ENCODE measurements at regions not wholly inside any gene's neighbourhood (a gene's known extent, or its start where the extent isn't known, plus 50 kb on each side); places are given as distances from the start of the nearest gene placed in this dataset.

GRCh38 chr13:59527500-59527899, 636.2 kb downstream of the DIAPH3 start:
- no peaks in the 10 kb centered on the region for H3K4me1 ChIP-seq (ENCODE audit: control insufficient read depth, insufficient read depth, low read length)
- ATAC-seq, result no peak
- H3K36me3 ChIP-seq (ENCODE audit: control insufficient read depth in 2 of 2, insufficient read depth in 2 of 2, low read length in 1 of 2), result no peaks in the 10 kb centered on the region
- ChIA-PET RAD21 (ENCODE audit: unreplicated experiment) (no interaction called here), POLR2A (no interaction called here), SMC1A (ENCODE audit: uncharacterized antibody, unreplicated experiment) (no interaction called here), CTCF (no interaction called here)
- H3K9ac ChIP-seq (ENCODE audit: control insufficient read depth, insufficient read depth, low read length), result no peak overlapping the region
- 9% methylated on average over 3 of the region's 3 CpGs for WGBS (ENCODE audit: insufficient coverage, insufficient replicate concordance, low lambda C conversion rate, missing lambda C conversion rate)
- H3K79me2 ChIP-seq (ENCODE audit: control insufficient read depth, insufficient read depth, low read length), result no peaks in the 10 kb centered on the region
- TF ChIP-seq KLF5 (IDR thresholded peaks at IDR 0.05; ENCODE audit: partially characterized antibody) (no peak), PBX3 (IDR thresholded peaks at IDR 0.05; ENCODE audit: insufficient replicate concordance, low read depth, low read length) (no peak), POLR2AphosphoS2 (IDR thresholded peaks at IDR 0.05; ENCODE audit: low read depth, low read length) (no peak), ESRRA (IDR thresholded peaks at IDR 0.05; ENCODE audit: low read length) (no peak), TARDBP (IDR thresholded peaks at IDR 0.05; ENCODE audit: borderline replicate concordance) (no peak), E2F4 (IDR thresholded peaks at IDR 0.05; ENCODE audit: low read depth, low read length) (no peak), TCF3 (IDR thresholded peaks at IDR 0.05; ENCODE audit: borderline replicate concordance, insufficient read depth, low read depth, low read length) (no peak), RAD51 (IDR thresholded peaks at IDR 0.05) (no peak)
- TF ChIP-seq, protein P1, sequence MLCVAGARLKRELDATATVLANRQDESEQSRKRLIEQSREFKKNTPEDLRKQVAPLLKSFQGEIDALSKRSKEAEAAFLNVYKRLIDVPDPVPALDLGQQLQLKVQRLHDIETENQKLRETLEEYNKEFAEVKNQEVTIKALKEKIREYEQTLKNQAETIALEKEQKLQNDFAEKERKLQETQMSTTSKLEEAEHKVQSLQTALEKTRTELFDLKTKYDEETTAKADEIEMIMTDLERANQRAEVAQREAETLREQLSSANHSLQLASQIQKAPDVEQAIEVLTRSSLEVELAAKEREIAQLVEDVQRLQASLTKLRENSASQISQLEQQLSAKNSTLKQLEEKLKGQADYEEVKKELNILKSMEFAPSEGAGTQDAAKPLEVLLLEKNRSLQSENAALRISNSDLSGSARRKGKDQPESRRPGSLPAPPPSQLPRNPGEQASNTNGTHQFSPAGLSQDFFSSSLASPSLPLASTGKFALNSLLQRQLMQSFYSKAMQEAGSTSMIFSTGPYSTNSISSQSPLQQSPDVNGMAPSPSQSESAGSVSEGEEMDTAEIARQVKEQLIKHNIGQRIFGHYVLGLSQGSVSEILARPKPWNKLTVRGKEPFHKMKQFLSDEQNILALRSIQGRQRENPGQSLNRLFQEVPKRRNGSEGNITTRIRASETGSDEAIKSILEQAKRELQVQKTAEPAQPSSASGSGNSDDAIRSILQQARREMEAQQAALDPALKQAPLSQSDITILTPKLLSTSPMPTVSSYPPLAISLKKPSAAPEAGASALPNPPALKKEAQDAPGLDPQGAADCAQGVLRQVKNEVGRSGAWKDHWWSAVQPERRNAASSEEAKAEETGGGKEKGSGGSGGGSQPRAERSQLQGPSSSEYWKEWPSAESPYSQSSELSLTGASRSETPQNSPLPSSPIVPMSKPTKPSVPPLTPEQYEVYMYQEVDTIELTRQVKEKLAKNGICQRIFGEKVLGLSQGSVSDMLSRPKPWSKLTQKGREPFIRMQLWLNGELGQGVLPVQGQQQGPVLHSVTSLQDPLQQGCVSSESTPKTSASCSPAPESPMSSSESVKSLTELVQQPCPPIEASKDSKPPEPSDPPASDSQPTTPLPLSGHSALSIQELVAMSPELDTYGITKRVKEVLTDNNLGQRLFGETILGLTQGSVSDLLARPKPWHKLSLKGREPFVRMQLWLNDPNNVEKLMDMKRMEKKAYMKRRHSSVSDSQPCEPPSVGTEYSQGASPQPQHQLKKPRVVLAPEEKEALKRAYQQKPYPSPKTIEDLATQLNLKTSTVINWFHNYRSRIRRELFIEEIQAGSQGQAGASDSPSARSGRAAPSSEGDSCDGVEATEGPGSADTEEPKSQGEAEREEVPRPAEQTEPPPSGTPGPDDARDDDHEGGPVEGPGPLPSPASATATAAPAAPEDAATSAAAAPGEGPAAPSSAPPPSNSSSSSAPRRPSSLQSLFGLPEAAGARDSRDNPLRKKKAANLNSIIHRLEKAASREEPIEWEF (IDR thresholded peaks at IDR 0.05; ENCODE audit: insufficient replicate concordance, low read depth, low read length), result no peak
- DNase-seq (ENCODE audit: low read depth, low spot score), result no peak
- H3K27me3 ChIP-seq (replicated peaks in 1 of 2; ENCODE audit: control insufficient read depth in 2 of 2, insufficient read depth in 2 of 2, low read length in 1 of 2), result no peaks in the 10 kb centered on the region
- intact Hi-C loops (cut with micrococcal nuclease; ENCODE audit: unreplicated experiment) (no loop called here), in situ Hi-C loops (cut with MboI) (no loop called here)
- BruUV-seq (replicated peaks), result no TSS peak
- H3K9me3 ChIP-seq (replicated peaks; ENCODE audit: control insufficient read depth, insufficient read depth, low read length), result no peaks in the 10 kb centered on the region
- FAIRE-seq, result no peak
- H4K20me1 ChIP-seq (ENCODE audit: control insufficient read depth, insufficient read depth), result no peaks in the 10 kb centered on the region
- H3K27ac ChIP-seq (ENCODE audit: control insufficient read depth, insufficient read depth), result no peak overlapping the region
- no peak overlapping the region for H3K4me3 ChIP-seq
- no peak overlapping the region for H2AFZ ChIP-seq (ENCODE audit: control insufficient read depth, low read depth, low read length)
- no peak overlapping the region for H3K4me2 ChIP-seq (ENCODE audit: control insufficient read depth, insufficient read depth)
